NB4 (cell line): ENCODE measurements at regions not wholly inside any gene's neighbourhood (a gene's known extent, or its start where the extent isn't known, plus 50 kb on each side); places are given as distances from the start of the nearest gene placed in this dataset.

ENCODE experiments used
- DNase-seq: peaks from one replicate; pipeline ENCODE4 v3.0.0; 2010; ENCODE audit warnings: low read depth
- H3K4me3 ChIP-seq: one replicate; pipeline ENCODE4 v1.5.1; 2011; ENCODE audit warnings: mild to moderate bottlenecking, low read depth, low read length, moderate library complexity
- MAX ChIP-seq: IDR thresholded peaks from 2 replicates; pipeline ENCODE4 v1.6.1; 2011; ENCODE audit warnings: low read depth, low read length
- MYC ChIP-seq: IDR thresholded peaks from 2 replicates; pipeline ENCODE4 v1.6.1; 2011; ENCODE audit warnings: low read depth, low read length
- POLR2A ChIP-seq: IDR thresholded peaks from 2 replicates; pipeline ENCODE4 v1.6.1; 2011; ENCODE audit warnings: mild to moderate bottlenecking; ENCODE audit not compliant: insufficient read length; ENCODE audit errors: extremely low read depth
- TF ChIP-seq, protein P1 (sequence below): IDR thresholded peaks from one replicate; pipeline ENCODE4 v1.5.1; 2012; ENCODE audit warnings: low read depth, low read length

DNA sequence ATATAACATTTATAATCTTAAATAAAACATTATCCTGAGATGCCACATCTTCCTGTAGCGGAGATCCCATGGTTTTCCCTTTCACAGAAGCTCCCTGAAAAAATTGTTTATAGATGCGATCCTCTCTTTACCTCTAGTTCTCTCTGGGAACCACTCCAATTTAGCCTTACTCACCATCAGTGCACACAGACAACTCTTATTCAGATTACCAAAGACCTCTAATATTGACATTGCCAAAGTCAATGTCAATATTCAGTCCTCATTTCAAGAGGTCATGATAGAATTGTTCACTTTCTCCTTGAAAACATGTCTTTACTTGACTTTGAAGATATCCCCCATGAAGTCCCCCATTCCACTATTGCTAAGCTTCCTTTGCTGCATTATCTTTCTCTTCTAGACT is 248.8 kb downstream of the CTH start:
- TF ChIP-seq, protein P1, sequence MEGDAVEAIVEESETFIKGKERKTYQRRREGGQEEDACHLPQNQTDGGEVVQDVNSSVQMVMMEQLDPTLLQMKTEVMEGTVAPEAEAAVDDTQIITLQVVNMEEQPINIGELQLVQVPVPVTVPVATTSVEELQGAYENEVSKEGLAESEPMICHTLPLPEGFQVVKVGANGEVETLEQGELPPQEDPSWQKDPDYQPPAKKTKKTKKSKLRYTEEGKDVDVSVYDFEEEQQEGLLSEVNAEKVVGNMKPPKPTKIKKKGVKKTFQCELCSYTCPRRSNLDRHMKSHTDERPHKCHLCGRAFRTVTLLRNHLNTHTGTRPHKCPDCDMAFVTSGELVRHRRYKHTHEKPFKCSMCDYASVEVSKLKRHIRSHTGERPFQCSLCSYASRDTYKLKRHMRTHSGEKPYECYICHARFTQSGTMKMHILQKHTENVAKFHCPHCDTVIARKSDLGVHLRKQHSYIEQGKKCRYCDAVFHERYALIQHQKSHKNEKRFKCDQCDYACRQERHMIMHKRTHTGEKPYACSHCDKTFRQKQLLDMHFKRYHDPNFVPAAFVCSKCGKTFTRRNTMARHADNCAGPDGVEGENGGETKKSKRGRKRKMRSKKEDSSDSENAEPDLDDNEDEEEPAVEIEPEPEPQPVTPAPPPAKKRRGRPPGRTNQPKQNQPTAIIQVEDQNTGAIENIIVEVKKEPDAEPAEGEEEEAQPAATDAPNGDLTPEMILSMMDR: no peak
- no peak for TF ChIP-seq MAX
- no peak for TF ChIP-seq MYC
- TF ChIP-seq POLR2A: no peak
- no peak for DNase-seq
- no peak overlapping the region for H3K4me3 ChIP-seq

DNA sequence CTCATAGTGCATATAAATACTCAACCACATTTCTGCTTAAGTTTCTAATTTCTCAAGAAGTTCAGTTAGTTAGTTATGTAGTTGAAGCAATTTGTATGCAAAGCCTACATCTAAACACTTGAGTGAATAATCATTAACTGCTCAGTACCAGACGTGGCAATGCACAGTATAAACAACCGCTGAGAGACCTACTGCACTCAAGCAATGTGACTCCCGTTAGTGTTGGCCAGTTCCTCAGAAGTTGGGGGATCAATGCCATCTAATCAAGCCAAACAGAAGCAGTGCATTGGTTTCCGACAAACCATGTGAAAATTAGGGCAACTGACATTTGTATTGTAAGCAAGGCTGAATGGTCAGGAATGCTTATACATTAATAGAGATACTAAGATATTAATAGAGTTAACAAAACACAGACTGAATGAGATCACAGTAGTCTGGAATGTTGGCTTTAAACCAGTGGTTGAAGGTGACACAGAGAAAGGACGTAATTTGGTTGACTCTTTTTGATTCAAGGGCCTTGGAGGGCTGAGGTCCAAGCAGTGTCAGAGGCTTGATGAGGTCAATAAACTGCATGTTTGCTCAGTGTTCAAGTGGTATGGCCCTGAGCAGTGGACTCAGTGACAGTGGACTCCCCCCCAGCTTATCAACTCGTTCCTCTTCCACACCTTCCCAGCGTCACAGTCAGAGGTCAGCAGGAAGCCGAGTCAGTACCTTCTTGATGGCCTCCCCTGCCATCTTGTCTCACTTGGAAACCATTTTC is 255.5 kb downstream of the CTH start:
- TF ChIP-seq MAX: no peak
- H3K4me3 ChIP-seq: no peak overlapping the region
- no peak for DNase-seq

DNA sequence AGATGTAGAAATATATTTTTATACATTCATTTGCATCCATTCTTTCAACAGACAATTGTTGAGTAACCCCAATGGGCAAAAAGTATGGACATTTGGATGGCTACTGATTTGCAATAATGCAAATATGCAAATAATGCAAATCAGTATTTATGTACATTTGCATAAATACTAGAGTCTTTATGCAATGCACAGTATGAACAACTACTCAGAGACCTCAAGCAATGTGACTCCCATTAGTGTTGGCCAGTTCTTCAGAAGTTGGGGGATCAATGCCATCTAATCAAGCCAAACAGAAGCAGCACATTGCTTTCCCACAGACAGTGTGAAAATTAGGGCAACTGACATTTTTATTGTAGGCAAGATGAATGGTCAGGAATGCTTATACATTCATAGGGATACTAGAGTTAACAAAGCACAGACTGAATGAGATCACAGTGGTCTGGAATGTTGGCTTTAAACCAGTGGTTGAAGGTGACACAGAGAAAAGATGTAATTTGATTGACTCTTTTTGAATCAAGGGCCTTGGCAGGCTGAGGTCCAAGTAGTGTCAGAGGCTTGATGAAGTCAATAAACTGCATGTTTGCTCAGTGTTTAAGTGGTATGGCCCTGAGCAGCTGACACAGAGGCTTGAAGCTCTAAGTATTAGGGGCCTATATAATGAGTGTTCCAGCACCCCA is 256.6 kb downstream of the CTH start:
- no peak overlapping the region for H3K4me3 ChIP-seq
- TF ChIP-seq POLR2A (no peak), MAX (no peak), MYC (no peak)
- TF ChIP-seq, protein P1: no peak
- no peak for DNase-seq

DNA sequence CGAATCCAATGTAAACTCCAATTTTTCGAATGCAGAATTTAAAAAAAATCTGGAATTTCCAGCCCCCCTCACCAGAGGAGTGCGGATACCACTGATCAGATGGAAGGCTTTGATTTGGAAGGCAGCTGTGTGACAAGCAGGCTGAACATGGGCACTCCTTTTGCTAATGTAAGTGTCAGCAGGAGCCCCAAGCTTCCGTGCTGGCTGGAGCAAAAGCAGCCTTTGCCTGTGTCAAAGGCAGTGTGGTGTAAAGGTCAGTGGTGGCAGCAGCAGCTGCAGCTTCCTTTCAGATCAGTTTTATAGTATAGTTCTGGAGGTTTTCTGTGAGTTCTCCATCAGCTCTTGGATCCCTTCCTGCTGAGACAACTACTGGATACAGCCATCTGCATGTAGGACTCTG is 259.9 kb downstream of the CTH start:
- no peak for TF ChIP-seq POLR2A
- TF ChIP-seq MAX: no peak
- no peak for TF ChIP-seq MYC
- TF ChIP-seq, protein P1: no peak
- H3K4me3 ChIP-seq: no peak overlapping the region
- DNase-seq: no peak

DNA sequence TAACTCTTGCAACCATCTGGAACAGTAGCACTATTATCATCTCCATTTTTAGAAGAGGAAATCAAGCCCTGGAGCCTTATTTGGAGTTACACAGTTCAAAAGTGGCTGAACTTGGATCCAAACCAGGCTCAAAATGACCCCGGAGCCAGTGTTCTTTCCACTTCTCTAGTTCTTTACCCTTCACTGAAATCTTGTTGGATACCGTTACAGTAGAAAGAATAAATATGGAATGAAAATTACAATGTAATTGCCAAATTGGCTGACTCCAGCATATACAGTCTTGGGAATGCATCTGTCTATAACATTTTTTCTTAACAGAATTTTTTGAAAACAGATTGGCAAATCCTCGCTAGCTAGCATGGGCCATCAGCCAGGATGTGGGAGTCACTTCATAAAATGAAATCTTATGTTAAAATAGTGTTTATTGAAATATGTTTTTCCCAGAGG is 261.4 kb downstream of the CTH start:
- no peak overlapping the region for H3K4me3 ChIP-seq
- no peak for DNase-seq
- TF ChIP-seq, protein P1: no peak
- TF ChIP-seq MAX (no peak), MYC (no peak), POLR2A (no peak)

DNA sequence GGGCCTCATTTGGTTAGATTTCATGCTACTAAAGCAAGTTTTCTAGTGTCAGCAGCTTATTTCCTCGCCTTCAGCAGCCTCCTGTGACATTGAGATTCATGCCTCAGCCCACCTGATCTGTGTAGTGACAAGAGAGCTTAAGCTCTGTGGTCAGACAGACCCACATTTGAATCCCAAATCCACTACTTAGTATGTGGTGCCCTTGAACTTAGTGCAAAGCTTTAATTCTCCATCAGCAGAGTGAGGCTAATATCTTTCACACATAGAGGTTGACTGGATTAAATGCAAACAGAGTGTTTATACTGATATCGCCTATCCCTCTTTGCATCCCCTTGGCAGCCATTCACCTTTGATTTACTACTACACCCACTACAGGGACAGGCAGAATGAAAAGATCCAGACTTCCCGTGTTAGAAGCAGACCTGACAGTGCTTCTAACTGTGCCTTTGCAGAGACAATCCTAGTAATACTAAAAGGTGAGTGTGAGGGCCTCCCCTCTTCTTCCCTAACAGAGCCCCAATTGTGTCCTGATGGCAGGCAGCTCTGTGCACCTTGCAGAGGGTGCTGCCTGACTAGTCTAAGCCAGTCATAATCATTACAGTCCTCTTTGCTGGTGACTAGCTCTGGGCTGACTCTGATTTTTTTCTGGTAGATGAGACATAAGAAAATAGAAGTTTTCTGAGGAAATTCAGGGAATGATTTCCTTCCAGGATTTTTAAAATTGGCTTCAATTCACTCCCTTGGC is 264.0 kb downstream of the CTH start:
- TF ChIP-seq POLR2A (no peak), MAX (no peak), MYC (no peak)
- TF ChIP-seq, protein P1: no peak
- H3K4me3 ChIP-seq: no peak overlapping the region
- DNase-seq: no peak
